ENCODE measurements at regions not wholly inside any gene's neighbourhood (a gene's known extent, or its start where the extent isn't known, plus 50 kb on each side); places are given as distances from the start of the nearest gene placed in this dataset.

DNA sequence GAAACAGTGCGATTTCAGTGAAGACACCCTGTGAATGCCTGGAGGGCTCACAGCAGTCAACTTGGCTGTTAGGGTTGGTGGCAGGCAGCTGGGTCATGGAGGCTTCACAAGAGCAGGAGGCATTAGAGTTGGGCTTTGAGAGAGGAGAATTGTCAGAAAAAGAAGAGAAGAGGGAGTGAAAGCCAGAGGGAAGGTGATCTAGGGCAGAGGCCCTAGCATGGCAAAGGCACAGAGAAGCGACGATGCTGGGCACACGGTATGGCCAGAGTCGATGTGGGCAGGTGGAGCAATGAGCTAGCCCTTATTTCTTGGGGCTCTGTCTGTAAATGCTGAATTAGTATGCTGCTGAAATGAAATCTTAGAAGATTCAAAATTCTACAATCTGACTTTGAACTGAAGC is 52.6 kb upstream of the OLFM4 start:
- POLR2A ChIA-PET, result no interaction called here
- WGBS (ENCODE audit: missing lambda C conversion rate), result 73% methylated on average over 5 of the region's 5 CpGs
- FAIRE-seq, result no peak

DNA sequence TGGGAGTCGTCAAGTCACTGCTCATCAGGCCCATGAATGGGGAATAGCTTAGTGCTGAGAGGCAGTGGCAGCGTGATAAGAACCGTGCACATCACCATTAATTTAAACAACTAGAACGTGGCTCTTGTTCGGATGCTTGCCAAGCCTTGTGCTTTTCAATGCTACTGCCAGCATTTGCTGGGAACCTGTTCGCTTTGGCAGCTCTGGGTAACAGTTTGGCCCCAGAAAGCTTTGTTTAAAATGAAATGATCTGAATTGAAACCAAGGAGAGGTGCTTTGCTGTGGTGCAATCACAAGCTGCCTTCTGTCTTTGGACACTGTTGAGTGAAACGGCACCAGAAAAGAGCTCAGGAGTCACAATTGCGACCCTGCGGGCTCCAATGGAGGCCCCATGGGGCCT is 53.5 kb upstream of the OLFM4 start:
- H3K27ac ChIP-seq, result no peak overlapping the region
- no peak for DNase-seq (ENCODE audit: low read depth in 1 of 2, low spot score in 1 of 2)
- H3K4me2 ChIP-seq, result no peak overlapping the region
- H3K4me3 ChIP-seq, result no peak overlapping the region
- CTCF ChIA-PET, result interaction anchor here (1.4 kb wide), 1 partner anchor 9 kb away, joined by 6 read pairs; no protein-coding TSS in a partner anchor
- FAIRE-seq, result no peak
- POLR2A ChIA-PET, result no interaction called here
- TF ChIP-seq SMC3 (IDR thresholded peaks at IDR 0.05) (no peak), HOXB13 (CRISPR knock-in tag; IDR thresholded peaks at IDR 0.05; ENCODE audit: low read depth) (no peak), GATA3 (IDR thresholded peaks at IDR 0.05; ENCODE audit: borderline replicate concordance) (no peak)
- ATAC-seq, result no peak
- H3K4me1 ChIP-seq, result no peaks in the 10 kb centered on the region
- no peaks in the 10 kb centered on the region for H3K9me3 ChIP-seq
- WGBS (ENCODE audit: missing lambda C conversion rate), result 27% methylated on average over 9 of the region's 9 CpGs

More for the DNA sequence above, 52.6 kb upstream of the OLFM4 start:
- TF ChIP-seq, protein P1, sequence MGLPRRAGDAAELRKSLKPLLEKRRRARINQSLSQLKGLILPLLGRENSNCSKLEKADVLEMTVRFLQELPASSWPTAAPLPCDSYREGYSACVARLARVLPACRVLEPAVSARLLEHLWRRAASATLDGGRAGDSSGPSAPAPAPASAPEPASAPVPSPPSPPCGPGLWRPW (IDR thresholded peaks at IDR 0.05), result no peak
- ATAC-seq, result no peak
- Histone ChIP-seq H3K4me1 (no peaks in the 10 kb centered on the region), H3K4me2 (no peak overlapping the region), H3K27ac (no peak overlapping the region), H3K4me3 (no peak overlapping the region), H3K9me3 (no peaks in the 10 kb centered on the region)
- no peak for DNase-seq (ENCODE audit: low read depth in 1 of 2, low spot score in 1 of 2)
- CTCF ChIA-PET, result no interaction called here

DNA sequence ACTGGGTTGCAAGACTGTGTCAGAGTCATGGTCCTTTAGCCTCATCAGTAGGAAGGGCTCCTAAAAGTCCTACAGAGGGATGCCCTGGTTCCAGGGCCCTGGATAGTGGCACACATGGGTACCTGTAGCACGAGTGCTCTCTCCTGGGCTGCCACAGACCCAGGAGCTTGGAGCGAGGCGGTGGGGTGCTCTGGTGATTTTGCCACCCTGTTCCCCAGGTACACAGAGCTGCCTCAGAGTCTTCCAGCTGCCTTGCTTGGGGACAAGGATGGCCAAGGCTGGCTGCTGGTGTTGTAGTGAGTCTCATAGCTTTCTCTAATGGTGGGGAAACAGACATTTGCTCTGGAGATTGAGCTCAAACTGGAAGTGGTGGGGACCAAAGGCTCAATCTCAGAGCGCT is 53.9 kb upstream of the OLFM4 start:
- no peak for FAIRE-seq
- no peak for ATAC-seq
- DNase-seq (ENCODE audit: low read depth in 1 of 2, low spot score in 1 of 2), result no peak
- ChIA-PET POLR2A (no interaction called here), CTCF (interaction anchor here (1.4 kb wide), 1 partner anchor 8 kb away, joined by 6 read pairs; no protein-coding TSS in a partner anchor)
- no peak overlapping the region for H3K4me2 ChIP-seq
- TF ChIP-seq, protein P2, sequence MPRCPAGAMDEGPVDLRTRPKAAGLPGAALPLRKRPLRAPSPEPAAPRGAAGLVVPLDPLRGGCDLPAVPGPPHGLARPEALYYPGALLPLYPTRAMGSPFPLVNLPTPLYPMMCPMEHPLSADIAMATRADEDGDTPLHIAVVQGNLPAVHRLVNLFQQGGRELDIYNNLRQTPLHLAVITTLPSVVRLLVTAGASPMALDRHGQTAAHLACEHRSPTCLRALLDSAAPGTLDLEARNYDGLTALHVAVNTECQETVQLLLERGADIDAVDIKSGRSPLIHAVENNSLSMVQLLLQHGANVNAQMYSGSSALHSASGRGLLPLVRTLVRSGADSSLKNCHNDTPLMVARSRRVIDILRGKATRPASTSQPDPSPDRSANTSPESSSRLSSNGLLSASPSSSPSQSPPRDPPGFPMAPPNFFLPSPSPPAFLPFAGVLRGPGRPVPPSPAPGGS (IDR thresholded peaks at IDR 0.05), result no peak
- TF ChIP-seq GATA3 (IDR thresholded peaks at IDR 0.05; ENCODE audit: borderline replicate concordance) (no peak), FOXS1 (CRISPR knock-in tag; IDR thresholded peaks at IDR 0.05) (no peak), POLR2A (IDR thresholded peaks at IDR 0.05; ENCODE audit: low read length) (no peak), BHLHE40 (IDR thresholded peaks at IDR 0.05; ENCODE audit: low read depth, low read length) (no peak), POLR2AphosphoS2 (conservative IDR thresholded peaks at IDR 0.05; ENCODE audit: low read length) (no peak)
- TF ChIP-seq, protein P3, sequence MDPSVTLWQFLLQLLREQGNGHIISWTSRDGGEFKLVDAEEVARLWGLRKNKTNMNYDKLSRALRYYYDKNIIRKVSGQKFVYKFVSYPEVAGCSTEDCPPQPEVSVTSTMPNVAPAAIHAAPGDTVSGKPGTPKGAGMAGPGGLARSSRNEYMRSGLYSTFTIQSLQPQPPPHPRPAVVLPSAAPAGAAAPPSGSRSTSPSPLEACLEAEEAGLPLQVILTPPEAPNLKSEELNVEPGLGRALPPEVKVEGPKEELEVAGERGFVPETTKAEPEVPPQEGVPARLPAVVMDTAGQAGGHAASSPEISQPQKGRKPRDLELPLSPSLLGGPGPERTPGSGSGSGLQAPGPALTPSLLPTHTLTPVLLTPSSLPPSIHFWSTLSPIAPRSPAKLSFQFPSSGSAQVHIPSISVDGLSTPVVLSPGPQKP (IDR thresholded peaks at IDR 0.05; ENCODE audit: low read depth, low read length), result no peak
- H3K4me1 ChIP-seq, result no peaks in the 10 kb centered on the region
- H3K4me3 ChIP-seq, result no peak overlapping the region
- H3K27ac ChIP-seq, result no peak overlapping the region
- WGBS (ENCODE audit: missing lambda C conversion rate), result 10% methylated on average over 2 of the region's 4 CpGs
- H3K9me3 ChIP-seq, result no peaks in the 10 kb centered on the region

DNA sequence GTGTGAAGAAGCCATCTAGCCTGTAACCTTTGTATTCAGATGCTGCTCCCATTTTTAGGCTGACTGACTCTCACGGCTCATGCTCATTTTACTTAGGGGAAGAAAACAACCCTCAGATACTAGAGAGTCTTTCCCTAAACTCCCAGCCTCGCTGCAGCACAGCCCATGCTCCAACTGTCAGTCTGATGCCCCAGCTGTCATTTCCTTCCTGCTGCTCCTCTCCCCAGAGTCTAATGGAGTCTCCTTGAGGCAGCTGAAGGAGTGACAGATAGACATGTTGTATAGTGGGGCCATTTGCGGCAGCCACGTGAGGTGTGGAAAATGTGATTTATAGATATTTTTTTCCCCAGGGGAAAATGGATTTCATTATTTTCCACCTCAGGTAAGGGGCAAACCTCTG is 59.2 kb upstream of the OLFM4 start:
- ATAC-seq (no peak), DNase-seq (ENCODE audit: low read depth in 1 of 2, low spot score in 1 of 2) (no peak), FAIRE-seq (no peak)
- H3K4me3 ChIP-seq, result no peak overlapping the region
- H3K27ac ChIP-seq, result no peak overlapping the region
- WGBS (ENCODE audit: missing lambda C conversion rate), result 56% methylated on average over 3 of the region's 4 CpGs
- H3K4me1 ChIP-seq, result no peaks in the 10 kb centered on the region
- no peaks in the 10 kb centered on the region for H3K9me3 ChIP-seq
- ChIA-PET POLR2A (no interaction called here), CTCF (interaction anchor here (1.6 to 2.8 kb wide), 3 partner anchors 8 to 360 kb away, joined by 4 to 27 read pairs (median 5); no protein-coding TSS in a partner anchor)
- H3K4me2 ChIP-seq, result no peak overlapping the region
- TF ChIP-seq RARB (CRISPR knock-in tag; IDR thresholded peaks at IDR 0.05) (no peak), GATA3 (IDR thresholded peaks at IDR 0.05; ENCODE audit: borderline replicate concordance) (no peak), HOXB5 (CRISPR knock-in tag; IDR thresholded peaks at IDR 0.05) (no peak), MYC (IDR thresholded peaks at IDR 0.05; ENCODE audit: borderline replicate concordance, low read length) (no peak), ESRRA (IDR thresholded peaks at IDR 0.05; ENCODE audit: borderline replicate concordance, low read length) (no peak), RCOR1 (IDR thresholded peaks at IDR 0.05; ENCODE audit: low read depth, low read length) (no peak), MAFK (IDR thresholded peaks at IDR 0.05; ENCODE audit: partially characterized antibody) (no peak), RFX5 (IDR thresholded peaks at IDR 0.05) (no peak), ZNF302 (CRISPR knock-in tag; IDR thresholded peaks at IDR 0.05) (no peak)
- TF ChIP-seq, protein P3 (IDR thresholded peaks at IDR 0.05; ENCODE audit: low read depth, low read length), result no peak
- TF ChIP-seq, protein P4, sequence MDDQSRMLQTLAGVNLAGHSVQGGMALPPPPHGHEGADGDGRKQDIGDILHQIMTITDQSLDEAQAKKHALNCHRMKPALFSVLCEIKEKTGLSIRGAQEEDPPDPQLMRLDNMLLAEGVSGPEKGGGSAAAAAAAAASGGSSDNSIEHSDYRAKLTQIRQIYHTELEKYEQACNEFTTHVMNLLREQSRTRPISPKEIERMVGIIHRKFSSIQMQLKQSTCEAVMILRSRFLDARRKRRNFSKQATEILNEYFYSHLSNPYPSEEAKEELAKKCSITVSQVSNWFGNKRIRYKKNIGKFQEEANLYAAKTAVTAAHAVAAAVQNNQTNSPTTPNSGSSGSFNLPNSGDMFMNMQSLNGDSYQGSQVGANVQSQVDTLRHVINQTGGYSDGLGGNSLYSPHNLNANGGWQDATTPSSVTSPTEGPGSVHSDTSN (IDR thresholded peaks at IDR 0.05), result no peak

Data from A549 (cell line).